Panc1 (cell line): ENCODE measurements at regions not wholly inside any gene's neighbourhood (a gene's known extent, or its start where the extent isn't known, plus 50 kb on each side); places are given as distances from the start of the nearest gene placed in this dataset.

Experiments
- ATAC-seq: fragments of 200-7000 bp; cut with Tn5 transposase; 2 replicates; pipeline ENCODE4 v1.9.1; 2020; ENCODE audit warnings: mild to moderate bottlenecking, moderate library complexity
- BruUV-seq: library from RNA; stranded (reverse); fragments of 400-500 nt; replicated peaks from 2 replicates; lab custom pipeline; 2021; lab: Mats Ljungman, UMichigan
- CTCF ChIA-PET: fragments of 300-600 bp; sonication (Branson Sonifier 250); formaldehyde crosslinking; loops from one replicate; lab custom pipeline; 2022; ENCODE audit warnings: antibody characterized with exemption; lab: Charles Lee
- POLR2A ChIA-PET: fragments of 300-600 bp; sonication (Branson Sonifier 250); formaldehyde crosslinking; loops from one replicate; lab custom pipeline; 2022; ENCODE audit warnings: antibody characterized with exemption; lab: Charles Lee
- DNase-seq: peaks from one replicate; pipeline ENCODE4 v3.0.0-alpha.2; 2010; ENCODE audit warnings: low read depth, low spot score
- H3K27ac ChIP-seq: 2 replicates; pipeline ENCODE4 v1.5.1; 2011; ENCODE audit warnings: mild to moderate bottlenecking, low read length, inconsistent platforms
- H3K27me3 ChIP-seq: fragments of 200-500 bp; sonication (Bioruptor generic); 2 replicates; pipeline ENCODE4 v1.6.0; 2014; ENCODE audit warnings: low read length, inconsistent platforms; ENCODE audit not compliant: control insufficient read depth, insufficient read depth
- H3K36me3 ChIP-seq: fragments of 200-500 bp; sonication (Bioruptor generic); 2 replicates; pipeline ENCODE4 v1.5.1; 2014; ENCODE audit warnings: inconsistent platforms, mild to moderate bottlenecking, low read length, moderate library complexity; ENCODE audit not compliant: control insufficient read depth, insufficient read depth
- H3K4me1 ChIP-seq: 2 replicates; pipeline ENCODE4 v1.5.1; 2011; ENCODE audit warnings: inconsistent platforms, mild to moderate bottlenecking, low read length, moderate library complexity; ENCODE audit not compliant: control insufficient read depth, insufficient read depth
- H3K4me3 ChIP-seq, 2 experiments: 2 replicates each; pipeline ENCODE4 v1.5.1; 2011 to 2012; ENCODE audit warnings: low read depth in 2 of 2, low read length in 2 of 2, mild to moderate bottlenecking in 2 of 2, inconsistent platforms in 1 of 2, moderate library complexity in 1 of 2
- H3K9me3 ChIP-seq: fragments of 200-500 bp; sonication (Bioruptor generic); 2 replicates; pipeline ENCODE4 v1.5.1; 2014; ENCODE audit warnings: low read depth, mild to moderate bottlenecking, inconsistent platforms, low read length, moderate library complexity; ENCODE audit not compliant: control insufficient read depth, insufficient read depth
- POLR2AphosphoS5 ChIP-seq: IDR thresholded peaks from 2 replicates; pipeline ENCODE4 v1.6.1; 2012; ENCODE audit warnings: mild to moderate bottlenecking, low read depth, low read length, moderate library complexity
- SIN3A ChIP-seq: IDR thresholded peaks from 2 replicates; pipeline ENCODE4 v1.6.1; 2012; ENCODE audit warnings: low read depth, mild to moderate bottlenecking, low read length, moderate library complexity, borderline replicate concordance; ENCODE audit not compliant: insufficient read depth
- TCF7L2 ChIP-seq: IDR thresholded peaks from 2 replicates; pipeline ENCODE4 v1.6.1; 2011; ENCODE audit warnings: mild to moderate bottlenecking, low read depth, low read length, inconsistent platforms
- in situ Hi-C: cut with HindIII; loops from 2 replicates; pipeline ENCODE4 v1.10.0; 2016; ENCODE audit warnings: low sequenced_read_pairs, low pct_unique_long_range_greater_than_20kb
- intact Hi-C: fragments of 100-400 bp; cut with micrococcal nuclease; formaldehyde crosslinking; loops from one replicate; pipeline ENCODE4 v1.10.0; 2022; ENCODE audit not compliant: unreplicated experiment
- TF ChIP-seq, protein P1 (sequence below): fragments of 450-650 bp; IDR thresholded peaks from 2 replicates; pipeline ENCODE4 v1.5.1; 2017; ENCODE audit warnings: mild to moderate bottlenecking
- TF ChIP-seq, protein P2 (sequence below), 2 experiments: IDR thresholded peaks; 2 replicates each; pipeline ENCODE4 v1.6.1; 2011 to 2012; ENCODE audit warnings: low read depth in 2 of 2, control low read depth in 1 of 2, low read length in 1 of 2, mild to moderate bottlenecking in 1 of 2, moderate library complexity in 1 of 2; ENCODE audit not compliant: insufficient read depth in 1 of 2

DNA sequence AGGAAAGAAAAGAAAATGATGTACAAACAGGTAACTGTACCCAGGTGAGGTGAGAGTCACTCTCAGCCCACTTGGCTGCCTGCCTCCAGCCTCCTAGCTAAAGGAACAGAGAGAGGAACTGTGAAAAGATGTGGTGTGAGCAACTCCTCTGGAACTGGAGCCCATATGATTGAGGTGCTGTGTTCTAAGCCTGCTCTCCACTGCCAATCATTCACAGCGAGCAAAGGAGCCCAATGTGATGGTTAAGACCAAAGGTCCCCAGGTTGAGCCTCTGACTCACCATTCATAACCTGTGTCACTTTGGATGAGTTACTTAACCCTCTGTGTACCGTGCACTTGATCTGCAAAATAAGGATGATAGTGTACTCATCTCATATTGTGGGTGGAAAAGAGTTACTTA, 868.1 kb upstream of the AUTS2 start:
- ChIA-PET POLR2A (no interaction called here), CTCF (no interaction called here)
- in situ Hi-C loops = no loop called here
- no peaks in the 10 kb centered on the region for H3K4me1 ChIP-seq
- H3K27ac ChIP-seq = no peak overlapping the region
- intact Hi-C loops = no loop called here
- H3K9me3 ChIP-seq = no peaks in the 10 kb centered on the region
- TF ChIP-seq TCF7L2 = no peak
- TF ChIP-seq, protein P1, sequence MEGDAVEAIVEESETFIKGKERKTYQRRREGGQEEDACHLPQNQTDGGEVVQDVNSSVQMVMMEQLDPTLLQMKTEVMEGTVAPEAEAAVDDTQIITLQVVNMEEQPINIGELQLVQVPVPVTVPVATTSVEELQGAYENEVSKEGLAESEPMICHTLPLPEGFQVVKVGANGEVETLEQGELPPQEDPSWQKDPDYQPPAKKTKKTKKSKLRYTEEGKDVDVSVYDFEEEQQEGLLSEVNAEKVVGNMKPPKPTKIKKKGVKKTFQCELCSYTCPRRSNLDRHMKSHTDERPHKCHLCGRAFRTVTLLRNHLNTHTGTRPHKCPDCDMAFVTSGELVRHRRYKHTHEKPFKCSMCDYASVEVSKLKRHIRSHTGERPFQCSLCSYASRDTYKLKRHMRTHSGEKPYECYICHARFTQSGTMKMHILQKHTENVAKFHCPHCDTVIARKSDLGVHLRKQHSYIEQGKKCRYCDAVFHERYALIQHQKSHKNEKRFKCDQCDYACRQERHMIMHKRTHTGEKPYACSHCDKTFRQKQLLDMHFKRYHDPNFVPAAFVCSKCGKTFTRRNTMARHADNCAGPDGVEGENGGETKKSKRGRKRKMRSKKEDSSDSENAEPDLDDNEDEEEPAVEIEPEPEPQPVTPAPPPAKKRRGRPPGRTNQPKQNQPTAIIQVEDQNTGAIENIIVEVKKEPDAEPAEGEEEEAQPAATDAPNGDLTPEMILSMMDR = no peak
- TF ChIP-seq, protein P2, sequence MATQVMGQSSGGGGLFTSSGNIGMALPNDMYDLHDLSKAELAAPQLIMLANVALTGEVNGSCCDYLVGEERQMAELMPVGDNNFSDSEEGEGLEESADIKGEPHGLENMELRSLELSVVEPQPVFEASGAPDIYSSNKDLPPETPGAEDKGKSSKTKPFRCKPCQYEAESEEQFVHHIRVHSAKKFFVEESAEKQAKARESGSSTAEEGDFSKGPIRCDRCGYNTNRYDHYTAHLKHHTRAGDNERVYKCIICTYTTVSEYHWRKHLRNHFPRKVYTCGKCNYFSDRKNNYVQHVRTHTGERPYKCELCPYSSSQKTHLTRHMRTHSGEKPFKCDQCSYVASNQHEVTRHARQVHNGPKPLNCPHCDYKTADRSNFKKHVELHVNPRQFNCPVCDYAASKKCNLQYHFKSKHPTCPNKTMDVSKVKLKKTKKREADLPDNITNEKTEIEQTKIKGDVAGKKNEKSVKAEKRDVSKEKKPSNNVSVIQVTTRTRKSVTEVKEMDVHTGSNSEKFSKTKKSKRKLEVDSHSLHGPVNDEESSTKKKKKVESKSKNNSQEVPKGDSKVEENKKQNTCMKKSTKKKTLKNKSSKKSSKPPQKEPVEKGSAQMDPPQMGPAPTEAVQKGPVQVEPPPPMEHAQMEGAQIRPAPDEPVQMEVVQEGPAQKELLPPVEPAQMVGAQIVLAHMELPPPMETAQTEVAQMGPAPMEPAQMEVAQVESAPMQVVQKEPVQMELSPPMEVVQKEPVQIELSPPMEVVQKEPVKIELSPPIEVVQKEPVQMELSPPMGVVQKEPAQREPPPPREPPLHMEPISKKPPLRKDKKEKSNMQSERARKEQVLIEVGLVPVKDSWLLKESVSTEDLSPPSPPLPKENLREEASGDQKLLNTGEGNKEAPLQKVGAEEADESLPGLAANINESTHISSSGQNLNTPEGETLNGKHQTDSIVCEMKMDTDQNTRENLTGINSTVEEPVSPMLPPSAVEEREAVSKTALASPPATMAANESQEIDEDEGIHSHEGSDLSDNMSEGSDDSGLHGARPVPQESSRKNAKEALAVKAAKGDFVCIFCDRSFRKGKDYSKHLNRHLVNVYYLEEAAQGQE (IDR thresholded peaks at IDR 0.05; ENCODE audit: insufficient read depth in 1 of 2, low read depth in 2 of 2, low read length in 1 of 2) = no peak
- no peak for TF ChIP-seq POLR2AphosphoS5
- no peak for TF ChIP-seq SIN3A
- H3K36me3 ChIP-seq = no peaks in the 10 kb centered on the region
- H3K27me3 ChIP-seq = no peaks in the 10 kb centered on the region
- BruUV-seq = no TSS peak
- DNase-seq = no peak
- H3K4me3 ChIP-seq = no peak overlapping the region
- no peak for ATAC-seq

DNA sequence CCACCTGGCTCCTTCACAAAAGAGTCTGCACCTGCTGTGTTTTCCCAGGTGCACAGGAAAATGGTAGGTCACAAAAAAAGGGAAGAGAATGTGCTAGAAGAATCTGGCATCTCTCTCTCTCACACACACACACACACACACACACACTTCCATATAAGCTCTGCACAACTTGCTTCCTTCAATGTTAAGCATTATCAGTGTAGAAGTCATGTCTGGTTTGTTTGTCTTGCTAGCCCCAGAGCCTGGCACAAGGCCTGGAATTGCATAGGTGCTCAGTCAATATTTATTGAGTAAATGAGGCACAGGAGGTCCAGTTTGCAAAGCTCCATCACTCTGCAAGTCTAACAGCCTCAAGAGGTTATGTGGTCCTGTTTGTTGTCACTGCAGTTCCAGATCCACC, 867.3 kb upstream of the AUTS2 start:
- H3K4me1 ChIP-seq = no peaks in the 10 kb centered on the region

More for the DNA sequence above, 867.3 kb upstream of the AUTS2 start:
- ATAC-seq = no peak
- POLR2A ChIA-PET = no interaction called here
- TF ChIP-seq TCF7L2 = no peak
- TF ChIP-seq, protein P2 (IDR thresholded peaks at IDR 0.05; ENCODE audit: insufficient read depth in 1 of 2, low read depth in 2 of 2, low read length in 1 of 2) = no peak
- no peak for TF ChIP-seq POLR2AphosphoS5
- TF ChIP-seq SIN3A = no peak
- TF ChIP-seq, protein P1 = no peak
- no TSS peak for BruUV-seq
- no peak for DNase-seq
- no peaks in the 10 kb centered on the region for H3K27me3 ChIP-seq
- in situ Hi-C loops = no loop called here
- no peak overlapping the region for H3K4me3 ChIP-seq
- H3K36me3 ChIP-seq = no peaks in the 10 kb centered on the region
- CTCF ChIA-PET = no interaction called here
- intact Hi-C loops = no loop called here
- no peak overlapping the region for H3K27ac ChIP-seq
- no peaks in the 10 kb centered on the region for H3K9me3 ChIP-seq
